Stimulated activated CD4-positive, alpha-beta T cell treated with anti-CD3 and anti-CD28 coated beads, TNF-alpha, amount 100 ng/mL, for 1 hour (primary cell): ENCODE measurements at regions not wholly inside any gene's neighbourhood (a gene's known extent, or its start where the extent isn't known, plus 50 kb on each side); places are given as distances from the start of the nearest gene placed in this dataset.
"Not testable (repeated sequence)": the region's sequence is repeated elsewhere in the genome, so short reads cannot be mapped to it uniquely, and the experiment has no call there.

ENCODE experiments used
- DNase-seq, 3 donors: peaks; one replicate each; pipeline ENCODE4 v3.0.0-alpha.2; 2020; ENCODE audit warnings: low read depth in 3 of 3, low spot score in 1 of 3

DNA sequence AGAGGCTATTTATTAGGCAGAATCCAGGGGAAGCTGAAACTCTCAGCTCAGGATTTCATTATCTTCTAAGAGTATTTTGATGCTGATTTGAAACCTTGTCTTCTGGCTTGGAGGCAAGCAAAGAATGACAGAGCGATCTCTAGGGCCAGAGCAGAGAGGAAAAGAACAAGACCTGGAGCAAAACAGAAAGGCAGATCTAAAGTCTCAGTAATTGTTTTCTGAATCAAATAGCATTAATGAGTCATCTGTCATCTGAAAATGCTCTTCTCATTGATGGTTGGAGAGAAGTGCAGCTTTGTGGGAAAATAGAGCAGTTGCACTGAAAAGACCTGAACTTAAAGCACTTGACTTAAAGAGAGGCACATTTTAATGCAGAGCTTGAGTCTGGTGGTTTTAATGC is 385.9 kb downstream of the RAP2B start:
- DNase-seq: no peak

DNA sequence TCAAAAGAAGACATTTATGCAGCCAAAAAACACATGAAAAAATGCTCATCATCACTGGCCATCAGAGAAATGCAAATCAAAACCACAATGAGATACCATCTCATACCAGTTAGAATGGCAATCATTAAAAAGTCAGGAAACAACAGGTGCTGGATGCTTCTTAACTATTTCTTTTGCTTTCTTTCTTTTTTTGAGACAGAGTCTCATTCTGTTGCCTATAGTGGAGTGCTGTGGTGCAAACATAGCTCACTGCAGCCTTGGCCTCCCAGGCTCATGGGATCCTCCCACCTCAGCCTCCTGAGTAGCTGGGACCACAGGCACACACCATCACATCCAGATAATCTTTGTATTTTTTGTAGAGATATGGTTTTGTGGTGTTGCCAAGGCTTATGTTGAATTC is 387.7 kb downstream of the RAP2B start:
- not testable (repeated sequence) for DNase-seq

DNA sequence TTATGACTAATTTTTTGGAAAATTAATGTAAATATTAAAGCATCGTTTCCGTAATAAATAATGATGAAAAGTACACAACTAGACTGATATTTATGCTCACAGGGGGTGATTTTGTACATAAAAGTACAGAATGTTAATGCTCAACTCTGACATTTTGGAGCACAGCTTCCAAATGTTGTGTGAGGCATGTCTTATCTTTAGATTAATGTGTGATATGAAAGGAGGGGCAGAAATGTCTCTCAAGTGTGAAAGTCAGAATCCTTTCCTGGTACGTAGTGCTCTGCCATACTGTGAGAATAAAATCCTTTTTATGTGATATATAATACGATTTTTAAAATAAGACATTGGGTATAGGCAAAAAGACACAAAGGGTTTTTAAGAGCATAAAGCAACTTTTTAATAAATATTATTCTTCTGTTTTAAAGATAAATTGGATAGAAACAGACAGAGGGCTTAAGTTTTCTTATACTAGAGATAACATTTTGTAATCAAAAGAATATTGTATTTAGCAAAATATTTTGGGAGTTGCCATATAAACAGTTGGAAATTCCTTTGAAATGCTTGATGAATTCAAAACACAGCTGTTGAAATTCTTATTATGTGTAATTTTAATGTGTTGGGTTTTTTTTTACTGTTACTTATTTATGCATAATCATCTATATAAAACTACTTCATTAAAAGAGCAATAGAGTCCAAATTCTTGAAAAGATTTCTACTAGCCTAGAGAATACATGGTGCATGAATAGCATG is 389.7 kb downstream of the RAP2B start:
- DNase-seq: no peak

DNA sequence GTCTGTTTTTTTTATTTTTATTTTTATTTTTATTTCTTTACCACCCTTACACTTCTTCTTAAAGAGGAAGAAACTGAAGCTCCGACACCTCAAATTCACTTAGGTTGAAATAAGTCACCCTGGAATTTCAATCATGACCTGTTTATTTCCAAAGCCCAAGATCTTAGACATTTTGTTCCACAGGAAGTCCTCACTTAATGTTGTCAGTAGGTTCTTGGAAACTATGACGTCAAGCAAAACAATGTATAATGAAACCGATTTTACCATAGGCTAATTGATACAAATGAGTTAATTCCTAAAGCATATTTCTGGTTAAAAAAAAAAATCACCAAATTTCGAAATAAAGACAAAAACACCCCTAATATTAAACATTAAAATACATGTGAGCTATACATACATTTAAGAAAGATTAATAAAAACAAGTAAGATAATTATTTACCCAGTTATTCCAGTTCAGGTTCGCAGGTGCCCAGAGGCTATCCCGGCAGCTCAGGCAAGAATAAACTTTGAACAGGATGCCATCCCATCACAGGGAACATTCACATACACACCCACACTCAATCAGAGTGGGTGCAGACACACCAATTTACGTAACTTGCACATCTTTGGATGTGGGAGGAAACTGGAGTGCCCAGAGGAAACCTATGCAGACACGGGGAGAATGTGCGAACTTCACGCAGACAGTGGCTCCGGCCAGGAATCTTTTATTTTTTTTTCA is 391.0 kb downstream of the RAP2B start:
- DNase-seq: no peak

DNA sequence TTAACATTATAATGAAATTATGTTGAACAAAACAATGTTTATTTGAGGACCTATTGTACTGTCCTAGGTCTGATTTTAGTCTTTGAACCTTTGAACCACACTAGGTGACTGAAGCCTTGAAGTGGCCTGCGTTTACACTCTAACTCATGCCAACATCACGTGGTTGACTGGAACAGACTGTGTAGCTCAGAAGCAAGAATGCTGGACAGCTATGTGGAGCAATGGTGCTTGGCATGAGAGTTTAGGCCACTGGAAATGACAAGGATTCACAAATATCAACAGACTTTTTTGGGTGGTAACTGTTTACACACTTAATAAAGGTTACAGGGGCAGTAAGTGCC is 391.5 kb downstream of the RAP2B start:
- no peak for DNase-seq

DNA sequence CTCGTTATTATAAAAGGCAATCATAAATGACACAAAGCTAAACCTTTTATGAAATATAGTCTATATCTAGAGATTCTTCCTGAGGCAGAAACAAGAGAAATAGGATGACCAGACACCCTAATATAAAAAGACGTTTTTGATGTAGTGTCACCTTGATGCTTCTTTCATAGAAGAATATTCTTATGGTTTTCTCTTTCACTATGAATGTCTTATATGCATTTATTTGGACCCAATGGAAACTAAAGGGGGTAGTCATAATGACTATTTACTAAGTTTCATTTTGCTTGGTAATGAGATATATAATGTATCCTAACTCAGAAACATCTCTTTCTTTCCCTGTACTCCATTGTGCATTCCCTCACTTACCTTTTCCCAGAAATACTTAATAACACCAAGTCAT is 393.9 kb downstream of the RAP2B start:
- no peak for DNase-seq

DNA sequence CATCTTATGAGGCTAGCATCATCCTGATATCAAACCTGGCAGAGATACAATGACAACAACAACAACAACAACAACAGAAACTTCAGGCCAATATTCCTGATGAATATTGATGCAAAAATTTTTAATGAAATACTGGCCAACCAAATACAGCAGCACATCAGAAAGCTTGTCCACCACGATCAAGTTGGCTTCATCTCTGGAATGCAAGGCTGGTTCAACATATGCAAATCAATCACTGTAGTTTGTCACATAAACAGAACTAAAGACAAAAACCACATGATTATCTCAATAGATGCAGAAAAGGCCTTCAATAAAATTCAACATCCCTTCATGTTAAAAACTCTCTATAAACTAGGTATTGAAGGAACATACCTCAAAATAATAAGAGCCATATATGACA is 397.3 kb downstream of the RAP2B start:
- not testable (repeated sequence) for DNase-seq

DNA sequence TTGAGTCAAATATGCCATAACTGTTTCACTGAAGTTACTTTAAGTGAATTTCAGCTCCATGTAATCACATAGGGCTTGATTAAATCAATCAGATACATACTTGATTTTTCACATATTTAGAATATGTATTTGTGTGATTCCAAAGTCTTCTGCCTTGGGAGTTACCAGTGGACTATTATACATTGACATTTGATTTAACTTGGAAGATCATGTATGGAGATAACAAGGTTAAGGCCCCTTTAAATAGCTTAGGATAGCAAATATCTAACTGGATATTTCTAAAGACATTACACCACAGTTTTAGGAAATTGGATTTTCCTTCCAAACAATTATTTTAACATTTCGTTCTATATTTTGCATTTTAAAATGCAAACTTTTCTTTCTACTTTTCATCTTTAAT is 405.0 kb downstream of the RAP2B start:
- DNase-seq: no peak

DNA sequence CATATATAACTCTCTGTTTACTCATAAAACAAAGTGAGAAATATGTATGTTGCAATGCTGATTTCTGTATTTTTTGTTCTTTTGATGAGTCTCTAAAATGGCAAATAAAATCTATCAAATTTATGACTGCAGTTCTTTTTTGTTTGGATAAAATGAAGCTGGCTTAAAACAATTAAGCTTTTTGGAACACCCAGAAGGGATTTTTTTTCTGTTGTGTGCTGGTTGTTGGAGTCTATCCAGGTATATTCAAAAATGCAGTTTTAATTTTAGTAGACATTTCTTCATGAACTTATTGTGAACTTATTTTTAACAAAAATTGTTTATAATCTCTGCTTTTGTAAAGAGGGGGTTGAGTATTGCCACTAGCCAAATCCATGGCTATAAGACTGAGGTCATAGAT is 405.5 kb downstream of the RAP2B start:
- DNase-seq: no peak

DNA sequence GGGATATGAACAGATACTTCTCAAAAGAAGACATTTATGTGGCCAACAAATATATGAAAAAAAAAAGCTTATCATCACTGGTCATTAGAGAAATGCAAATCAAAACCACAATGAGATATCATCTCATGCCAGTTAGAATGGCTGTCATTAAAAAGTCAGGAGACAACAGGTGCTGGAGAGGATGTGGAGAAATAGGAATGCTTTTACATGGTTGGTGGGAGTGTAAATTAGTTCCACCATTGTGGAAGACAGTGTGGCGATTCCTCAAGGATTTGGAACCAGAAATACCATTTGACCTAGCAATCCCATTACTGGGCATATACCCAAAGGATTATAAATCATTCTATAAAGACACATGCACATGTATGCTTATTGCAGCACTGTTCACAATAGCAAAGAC is 408.5 kb downstream of the RAP2B start:
- not testable (repeated sequence) for DNase-seq

DNA sequence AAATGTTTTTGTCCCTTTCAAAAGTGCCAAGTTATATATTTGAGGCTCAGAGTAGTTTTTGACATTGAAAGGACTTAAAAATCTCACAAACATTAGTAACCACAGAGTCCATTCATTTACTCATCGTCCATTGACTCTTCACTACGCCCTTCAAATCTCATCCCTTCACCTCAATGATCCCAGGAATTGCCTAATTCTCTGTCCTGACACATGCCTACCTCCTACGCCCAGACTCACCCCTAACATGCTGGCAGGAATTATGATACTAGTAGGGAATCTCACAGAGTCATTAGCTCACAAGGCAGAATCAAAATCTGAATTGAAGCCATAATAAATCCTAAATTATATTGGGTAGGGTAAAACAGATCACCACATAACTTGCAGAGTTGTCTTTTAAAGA is 410.1 kb downstream of the RAP2B start:
- no peak for DNase-seq

DNA sequence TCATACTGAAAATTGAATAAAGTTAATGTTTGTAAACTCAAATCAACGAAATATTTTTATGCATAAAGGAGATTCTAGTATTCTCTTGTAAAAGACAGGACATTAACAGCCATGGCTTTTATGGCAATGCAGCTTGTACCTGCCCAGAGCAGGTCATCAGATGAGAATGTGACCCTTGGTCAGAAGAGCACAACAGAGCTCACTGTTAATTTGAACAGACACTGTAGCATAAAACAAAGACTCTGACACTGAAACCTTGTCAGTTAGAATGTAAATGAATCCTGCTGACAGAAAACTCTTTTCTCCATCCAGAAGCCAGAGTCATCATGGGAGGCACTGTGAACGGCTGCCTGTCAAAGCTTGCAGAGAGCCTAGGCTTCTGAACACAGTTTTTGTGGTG is 410.6 kb downstream of the RAP2B start:
- DNase-seq: no peak

DNA sequence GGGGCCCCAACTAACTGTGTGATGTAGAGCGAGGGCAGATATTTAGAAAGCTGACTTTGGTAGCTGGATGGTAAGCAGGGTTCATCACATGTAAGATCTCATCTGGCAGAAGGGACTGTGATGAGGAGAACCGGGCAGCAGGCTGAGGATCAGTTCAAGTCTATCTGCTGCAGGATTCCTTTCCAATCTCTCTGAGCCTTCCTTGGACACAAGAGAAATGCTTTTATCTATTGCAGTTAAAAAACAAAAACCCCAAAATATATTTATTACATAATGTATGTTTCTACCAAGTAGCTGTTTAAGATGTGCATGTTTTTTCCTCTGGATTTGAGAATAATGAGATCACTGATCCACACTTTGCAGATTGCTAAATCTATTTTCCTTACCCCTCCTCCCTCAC is 411.5 kb downstream of the RAP2B start:
- no peak for DNase-seq

DNA sequence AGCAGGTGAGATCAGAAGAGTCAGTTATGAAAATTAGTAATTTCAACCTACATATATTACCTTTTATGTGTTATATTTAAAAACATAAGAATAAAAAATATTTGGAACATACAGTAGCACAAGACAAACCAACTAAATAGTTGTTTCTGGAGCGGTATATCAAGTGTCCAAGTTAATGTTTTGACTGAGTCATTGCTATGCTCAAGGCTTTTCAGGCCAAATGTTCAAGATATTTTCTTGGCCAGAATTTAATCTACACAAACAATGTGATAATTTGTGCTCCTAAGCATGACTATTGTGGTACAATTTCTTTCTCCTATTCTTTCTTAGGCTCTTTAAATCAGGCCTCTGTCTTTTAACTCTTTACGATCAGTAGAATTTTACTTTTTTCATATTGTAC is 412.4 kb downstream of the RAP2B start:
- DNase-seq: no peak

DNA sequence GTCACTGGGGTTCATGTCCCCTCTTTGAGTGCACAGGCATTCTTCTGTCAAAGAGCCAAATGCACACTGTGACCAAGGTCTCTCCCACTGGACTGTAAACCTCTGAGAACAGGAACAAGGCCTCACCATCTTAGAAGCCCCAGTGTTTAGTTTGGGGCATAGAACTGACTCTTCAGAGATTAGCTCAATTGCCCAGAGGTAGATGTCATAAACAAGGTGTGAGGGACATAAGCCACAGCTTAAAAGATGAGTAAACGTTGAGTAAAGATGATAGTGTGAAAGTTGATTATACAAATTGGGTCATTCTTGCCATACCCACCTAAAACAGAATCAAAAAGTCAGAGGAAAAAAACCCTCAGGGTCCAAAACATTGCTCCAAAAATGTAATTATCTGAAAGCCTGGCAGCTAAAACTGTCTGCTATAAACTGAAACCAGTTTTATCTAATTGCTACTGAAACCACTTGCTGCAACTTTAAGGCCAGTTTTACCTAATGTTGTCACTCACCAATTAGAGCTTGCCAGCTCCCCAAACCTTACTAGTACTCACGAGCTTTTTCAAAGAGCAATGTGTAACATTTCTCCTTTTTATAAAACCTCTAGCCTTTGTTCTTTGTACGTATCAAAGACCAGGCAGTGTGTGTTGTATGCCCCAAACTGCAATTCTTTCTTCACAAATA is 415.2 kb downstream of the RAP2B start:
- DNase-seq: no peak

DNA sequence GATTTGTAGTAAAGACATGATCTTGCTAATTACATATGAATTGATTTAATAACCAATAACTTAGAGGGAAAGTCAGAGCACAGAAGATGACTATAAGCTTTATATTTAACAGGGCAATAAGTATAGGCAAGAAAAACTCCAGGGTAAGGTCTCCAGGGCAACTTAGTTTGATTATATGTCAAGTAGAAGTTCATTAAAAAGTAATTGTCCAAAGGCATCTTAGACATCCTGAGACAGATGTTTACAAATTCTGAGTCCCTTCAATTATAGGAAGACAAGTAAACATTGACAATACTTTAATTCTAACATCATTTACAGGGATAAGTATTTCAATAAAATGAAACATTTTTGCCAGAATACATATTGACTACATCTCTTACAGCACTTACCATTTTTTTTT is 416.0 kb downstream of the RAP2B start:
- DNase-seq: no peak

DNA sequence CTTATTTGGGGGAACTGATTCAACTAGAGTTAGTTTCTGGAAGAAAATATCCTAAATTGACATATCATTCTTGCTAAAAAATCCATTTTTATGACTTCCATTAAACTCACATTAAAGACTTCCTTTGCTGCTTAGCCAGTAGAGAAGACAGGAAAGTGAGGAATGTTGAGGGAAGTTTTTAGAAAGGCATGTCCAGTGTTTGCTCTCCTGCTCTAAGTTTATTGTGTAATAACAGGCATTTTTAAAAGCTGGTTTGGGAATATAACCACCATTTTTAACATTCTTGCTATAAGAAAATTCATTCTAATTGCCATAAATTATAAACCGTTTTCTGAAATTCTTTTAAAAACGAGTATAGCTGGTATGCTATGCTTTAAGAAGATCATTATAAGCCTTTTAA is 428.0 kb downstream of the RAP2B start:
- no peak for DNase-seq

DNA sequence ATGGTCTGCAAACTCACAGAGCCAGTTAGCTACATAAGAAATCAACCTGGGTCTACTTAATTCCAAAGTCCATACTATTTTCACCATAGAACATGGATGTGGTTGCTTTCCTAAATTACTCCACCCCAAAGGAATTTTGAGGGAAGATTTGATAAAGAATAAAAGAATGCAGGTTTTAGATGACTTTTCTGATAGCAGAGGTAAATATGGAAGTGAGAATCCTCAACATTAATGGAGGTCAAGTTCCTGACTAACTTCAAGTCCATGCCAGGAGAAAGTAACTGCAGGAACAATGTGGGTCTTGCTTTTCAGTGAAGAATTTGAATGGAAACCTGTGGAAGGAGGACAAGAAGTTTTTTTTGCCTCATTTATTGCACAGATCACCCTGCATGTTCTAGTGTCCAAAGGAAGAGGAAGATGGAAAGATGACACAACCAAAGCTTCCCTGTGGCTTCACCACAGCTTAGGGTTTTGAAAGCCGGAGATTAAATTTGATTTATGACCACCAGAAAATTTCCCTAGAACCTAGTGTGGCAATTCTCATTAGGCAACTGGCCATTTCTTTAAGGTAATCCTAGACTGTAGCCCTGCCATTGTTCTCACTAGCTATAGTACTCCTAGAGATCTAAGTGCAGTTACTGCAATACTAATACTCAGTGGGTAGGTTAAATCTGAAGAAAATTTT is 429.7 kb downstream of the RAP2B start:
- DNase-seq: no peak

DNA sequence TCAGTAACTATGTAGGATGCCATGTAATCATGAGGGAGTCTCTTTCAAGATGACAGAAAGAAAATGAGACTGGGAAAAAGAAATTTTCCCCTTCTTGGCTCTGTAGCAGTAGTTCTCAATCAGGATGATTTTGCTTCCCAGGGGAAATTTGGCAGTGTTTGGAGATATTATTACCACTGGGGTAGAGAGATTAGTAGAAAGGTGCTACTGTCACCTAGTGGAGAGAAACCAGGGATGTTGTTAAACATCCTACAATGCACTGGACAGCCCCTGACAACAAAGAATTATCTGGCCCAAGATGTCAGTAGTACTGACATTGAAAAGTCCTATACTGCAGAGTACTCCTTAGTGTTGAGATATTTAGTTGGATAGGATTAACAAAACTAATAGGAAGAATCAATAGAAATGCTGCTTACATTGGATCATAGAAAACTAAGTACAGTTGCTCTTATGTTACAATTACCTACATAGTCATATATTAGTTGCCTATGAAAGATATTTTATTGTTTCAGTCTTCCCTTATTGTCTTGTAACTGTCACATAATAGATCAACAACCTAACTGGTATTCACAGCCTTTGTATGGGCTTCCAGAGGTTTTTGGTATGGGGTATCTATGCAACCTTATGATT is 433.3 kb downstream of the RAP2B start:
- no peak for DNase-seq

DNA sequence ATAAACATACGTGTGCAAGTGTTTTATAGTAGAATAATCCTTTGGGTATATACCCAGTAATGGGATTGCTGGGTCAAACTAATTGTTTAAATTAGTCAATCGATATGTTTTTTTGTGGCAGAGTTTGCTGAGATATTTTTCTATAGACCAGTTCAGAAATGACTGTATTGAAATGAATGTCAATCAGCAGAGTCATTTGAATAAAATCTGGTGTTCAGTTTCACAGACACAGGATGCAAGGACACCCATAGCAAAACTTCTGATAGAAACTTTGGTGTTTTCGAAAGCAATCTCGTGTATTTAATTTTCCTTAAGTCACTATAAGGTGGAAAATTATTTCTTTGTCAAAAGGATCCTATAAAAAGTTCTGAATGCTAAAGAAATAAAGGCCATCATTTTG is 434.4 kb downstream of the RAP2B start:
- DNase-seq: no peak

DNA sequence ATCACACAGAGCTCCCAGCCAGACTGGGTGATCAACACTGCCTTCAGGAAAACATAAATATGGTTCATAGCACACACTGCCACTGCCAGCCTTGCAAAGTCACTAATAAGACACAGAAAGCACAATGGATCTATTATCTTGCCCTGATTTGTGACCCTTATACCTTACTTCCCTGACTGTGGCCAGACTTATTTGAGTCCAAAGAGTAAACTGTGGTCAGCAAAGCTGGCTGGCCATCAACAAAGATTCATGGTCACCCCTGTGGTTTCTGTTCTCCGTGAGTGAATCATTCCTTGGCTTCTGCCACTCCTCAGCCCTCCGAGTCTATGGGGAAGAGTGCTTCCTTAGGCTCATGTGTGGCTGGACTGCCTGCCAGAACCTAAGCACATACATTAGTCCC is 437.7 kb downstream of the RAP2B start:
- no peak for DNase-seq
